Adrenal gland (tissue), 9 donors: ENCODE measurements at regions not wholly inside any gene's neighbourhood (a gene's known extent, or its start where the extent isn't known, plus 50 kb on each side); places are given as distances from the start of the nearest gene placed in this dataset.

Source experiments
- DNase-seq, 7 donors: peaks; one replicate each; pipeline ENCODE4 v3.0.0-alpha.2; 2019 to 2020
- H3K27ac ChIP-seq, 5 donors: fragments of 200-600 bp; sonication (generic) in 4 of 5; 1 replicate in 3 of 5; 2 replicates in 2 of 5; pipeline versions ENCODE4 v1.5.1 to v1.8.0; 2016 to 2020; ENCODE audit warnings: mild to moderate bottlenecking in 1 of 5
- H3K27me3 ChIP-seq: fragments of 200-600 bp; 2 replicates; pipeline ENCODE4 v1.8.0; 2021
- H3K36me3 ChIP-seq, 2 donors: fragments of 200-600 bp; replicated peaks in 1 of 2; 1 replicate in 1 of 2; 2 replicates in 1 of 2; pipeline versions ENCODE4 v1.5.1 to v1.8.0; 2018 to 2022
- H3K4me1 ChIP-seq, 2 donors: fragments of 200-600 bp; replicated peaks in 1 of 2; 1 replicate in 1 of 2; 2 replicates in 1 of 2; pipeline versions ENCODE4 v1.5.1 to v1.8.0; 2018 to 2021
- H3K4me3 ChIP-seq, 4 donors: fragments of 200-600 bp; sonication (generic) in 3 of 4; one replicate each; pipeline ENCODE4 v1.5.1; 2016 to 2018
- H3K9me3 ChIP-seq, 3 donors: fragments of 200-600 bp; sonication (generic) in 1 of 3; replicated peaks in 1 of 3; 1 replicate in 2 of 3; 2 replicates in 1 of 3; pipeline versions ENCODE4 v1.5.1 to v1.8.0; 2016 to 2021
- CTCF ChIP-seq, 6 experiments: fragments of 450-650 bp in 4 of 6; fragments of 200-600 bp in 2 of 6; sonication (generic) in 1 of 6; IDR thresholded peaks; 1 replicate in 5 of 6; 2 replicates in 1 of 6; pipeline versions ENCODE4 v1.5.1 to v1.8.0; 2016 to 2021; ENCODE audit warnings: antibody characterized with exemption in 6 of 6, mild to moderate bottlenecking in 2 of 6, moderate library complexity in 1 of 6
- POLR2A ChIP-seq, 2 donors: fragments of 450-650 bp; IDR thresholded peaks; one replicate each; pipeline ENCODE4 v1.6.1; 2017; ENCODE audit warnings: antibody characterized with exemption in 2 of 2, mild to moderate bottlenecking in 2 of 2, moderate library complexity in 1 of 2
- WGBS, 4 donors: extraction: QIAGEN DNeasy Blood & Tissue Kit in 2 of 4; methylation state at CpG; one replicate each; pipeline versions ENCODE4 v1.1.5 to v1.1.7; 2013 to 2017; 5-methylcytosine and 5-hydroxymethylcytosine counted together
- intact Hi-C, 2 donors: fragments of 100-400 bp; cut with DNase I; formaldehyde crosslinking; loops; one replicate each; pipeline versions ENCODE4 v1.14.1 to v1.15.0; 2022 to 2023
- donor health status: healthy with polysubstance abuse.
- donor health status: Bipolar disorder and iron deficiency.
- donor health status: DM: yes; HTN: yes; CAD: no.
- donor health status: DM: no; HTN: no; CAD: no.
- donor health status: DM: no; HTN: no; CAD: no.

DNA sequence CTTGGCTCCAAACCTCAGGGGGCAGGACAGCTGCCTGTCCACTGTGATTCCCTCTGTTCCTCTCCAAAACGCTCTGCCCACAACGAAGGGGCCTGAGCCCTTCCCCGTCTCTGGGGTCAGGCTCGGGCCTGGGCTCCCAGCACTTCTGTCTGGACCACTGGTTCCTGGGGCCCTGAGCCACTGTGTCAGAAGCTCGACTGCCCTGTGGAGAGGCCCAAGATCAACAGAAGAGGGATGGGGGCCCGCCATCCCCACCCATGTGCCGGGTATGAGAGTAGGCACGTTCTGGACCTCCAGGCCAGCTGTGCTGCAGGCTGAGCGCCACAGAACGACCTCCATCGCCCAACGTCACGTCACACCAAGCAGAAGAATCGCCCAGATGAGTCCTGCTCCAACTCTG lies 119.9 kb upstream of the HS6ST1 start:
- Histone ChIP-seq H3K27me3 (no peaks in the 10 kb centered on the region), H3K4me1 (peaks cover 13 to 16% of the 10 kb centered on the region in 2 donors), H3K27ac (no peak overlapping the region), H3K4me3 (no peak overlapping the region), H3K9me3 (no peaks in the 10 kb centered on the region), H3K36me3 (no peaks in the 10 kb centered on the region)
- WGBS, 4 donors, result 89 to 91% (median 90%) methylated on average over 9 to 14 of the region's 14 CpGs
- TF ChIP-seq CTCF (IDR thresholded peaks at IDR 0.05) (no peak), POLR2A (IDR thresholded peaks at IDR 0.05) (no peak)
- intact Hi-C loops, result no loop called here
- DNase-seq, result peak in 2 of 7 donors; percentile 9 to 35

GRCh38 chr2:128439031-128439790 lies 120.5 kb upstream of the HS6ST1 start:
- no peak for TF ChIP-seq POLR2A (IDR thresholded peaks at IDR 0.05)
- no peak for TF ChIP-seq CTCF (IDR thresholded peaks at IDR 0.05)
- no peak overlapping the region for H3K4me3 ChIP-seq
- H3K4me1 ChIP-seq, result peaks cover 17 to 18% of the 10 kb centered on the region in 2 donors
- WGBS, 4 donors, result 85 to 94% (median 91%) methylated on average over 8 to 12 of the region's 12 CpGs
- H3K36me3 ChIP-seq, result no peaks in the 10 kb centered on the region
- H3K27me3 ChIP-seq, result no peaks in the 10 kb centered on the region
- peak in 2 of 7 donors; percentile 12 to 17 for DNase-seq
- no peak overlapping the region for H3K27ac ChIP-seq
- no peaks in the 10 kb centered on the region for H3K9me3 ChIP-seq
- intact Hi-C loops, result no loop called here

- no peaks in the 10 kb centered on the region for H3K27me3 ChIP-seq
- intact Hi-C loops, result no loop called here
- no peak overlapping the region for H3K27ac ChIP-seq
- no peak for TF ChIP-seq CTCF (IDR thresholded peaks at IDR 0.05)
- no peak for TF ChIP-seq POLR2A (IDR thresholded peaks at IDR 0.05)
- H3K36me3 ChIP-seq, result no peaks in the 10 kb centered on the region
- 81 to 96% (median 83%) methylated on average over 4 to 13 of the region's 13 CpGs for WGBS, 4 donors
- H3K4me3 ChIP-seq, result no peak overlapping the region
- DNase-seq, result peak in 3 of 7 donors; percentile 11 to 42 (median 19)
- no peaks in the 10 kb centered on the region for H3K9me3 ChIP-seq
- peaks cover 17 to 18% of the 10 kb centered on the region in 2 donors for H3K4me1 ChIP-seq
These were observed 121.4 kb upstream of the HS6ST1 start for GRCh38 chr2:128439791-128440665.

- intact Hi-C loops, result no loop called here
- DNase-seq, result peak in 3 of 7 donors; percentile 13 to 41 (median 20)
- TF ChIP-seq CTCF (IDR thresholded peaks at IDR 0.05), result no peak
- no peak for TF ChIP-seq POLR2A (IDR thresholded peaks at IDR 0.05)
- Histone ChIP-seq H3K36me3 (no peaks in the 10 kb centered on the region), H3K27me3 (no peaks in the 10 kb centered on the region), H3K9me3 (no peaks in the 10 kb centered on the region), H3K27ac (no peak overlapping the region), H3K4me3 (no peak overlapping the region), H3K4me1 (peaks cover 17 to 18% of the 10 kb centered on the region in 2 donors)
- WGBS, 4 donors, result 80 to 89% (median 86%) methylated on average over 7 to 14 of the region's 14 CpGs
These were observed 122.1 kb upstream of the HS6ST1 start for GRCh38 chr2:128440666-128441340.
